HL-60 (cell line): ENCODE measurements at regions not wholly inside any gene's neighbourhood (a gene's known extent, or its start where the extent isn't known, plus 50 kb on each side); places are given as distances from the start of the nearest gene placed in this dataset.

Source experiments
- DNase-seq, 2 experiments: peaks; one replicate each; pipeline ENCODE4 v3.0.0-alpha.2; 2010 to 2020; ENCODE audit warnings: low read depth in 1 of 2, low spot score in 1 of 2
- H3K27ac ChIP-seq: fragments of 250-450 bp; sonication (Bioruptor Pico); replicated peaks from 2 replicates; pipeline ENCODE4 v1.5.1; 2020; ENCODE audit warnings: mild to moderate bottlenecking, moderate library complexity
- H3K27me3 ChIP-seq: fragments of 250-450 bp; sonication (Bioruptor Pico); 2 replicates; pipeline ENCODE4 v1.5.1; 2021; ENCODE audit warnings: mild to moderate bottlenecking, moderate library complexity; ENCODE audit not compliant: insufficient read depth, poor library complexity, severe bottlenecking
- H3K4me3 ChIP-seq: replicated peaks from 2 replicates; pipeline ENCODE4 v1.5.1; 2011; ENCODE audit warnings: mild to moderate bottlenecking, control low read depth, low read length; ENCODE audit not compliant: insufficient read depth
- CTCF ChIP-seq: IDR thresholded peaks from one replicate; pipeline ENCODE4 v1.5.1; 2011; ENCODE audit warnings: low read length, control low read depth, inconsistent platforms; ENCODE audit not compliant: insufficient read depth
- GABPA ChIP-seq: IDR thresholded peaks from 2 replicates; pipeline ENCODE4 v1.6.1; 2012; ENCODE audit warnings: low read depth
- POLR2AphosphoS5 ChIP-seq: IDR thresholded peaks from 2 replicates; pipeline ENCODE4 v1.6.1; 2012; ENCODE audit warnings: low read depth
- REST ChIP-seq: IDR thresholded peaks from 2 replicates; pipeline ENCODE4 v1.6.1; 2012; ENCODE audit warnings: low read depth; ENCODE audit not compliant: insufficient replicate concordance
- SPI1 ChIP-seq: IDR thresholded peaks from 2 replicates; pipeline ENCODE4 v1.6.1; 2012; ENCODE audit warnings: low read depth, mild to moderate bottlenecking, borderline replicate concordance

GRCh38 chr11:114845766-114846415 lies 167.6 kb downstream of the NXPE2 start:
- TF ChIP-seq SPI1 (no peak), REST (no peak), CTCF (no peak), POLR2AphosphoS5 (no peak), GABPA (no peak)
- no peak overlapping the region for H3K4me3 ChIP-seq
- H3K27me3 ChIP-seq: peaks cover 2% of the 10 kb centered on the region
- no peak overlapping the region for H3K27ac ChIP-seq
- no peak for DNase-seq

- DNase-seq: peak in 1 of 2 experiments; percentile 11
- H3K27ac ChIP-seq: no peak overlapping the region
- H3K4me3 ChIP-seq: no peak overlapping the region
- TF ChIP-seq REST (no peak), GABPA (no peak), CTCF (no peak), POLR2AphosphoS5 (no peak), SPI1 (no peak)
- H3K27me3 ChIP-seq: peaks cover 2% of the 10 kb centered on the region
Observed at GRCh38 chr11:114846416-114846791, 168.1 kb downstream of the NXPE2 start.

GRCh38 chr11:114847306-114847975 lies 169.1 kb downstream of the NXPE2 start:
- peaks cover 2% of the 10 kb centered on the region for H3K27me3 ChIP-seq
- H3K27ac ChIP-seq: no peak overlapping the region
- TF ChIP-seq CTCF (no peak), POLR2AphosphoS5 (no peak), SPI1 (no peak), REST (no peak), GABPA (no peak)
- no peak overlapping the region for H3K4me3 ChIP-seq
- DNase-seq: no peak
